GM19463 (cell line): ENCODE measurements at regions not wholly inside any gene's neighbourhood (a gene's known extent, or its start where the extent isn't known, plus 50 kb on each side); places are given as distances from the start of the nearest gene placed in this dataset.

ENCODE experiments used
- ATAC-seq: cut with Tn5 transposase; IDR thresholded peaks from one replicate; pipeline ENCODE4 v1.9.1; 2021; ENCODE audit warnings: mild to moderate bottlenecking, moderate library complexity; ENCODE audit not compliant: unreplicated experiment

DNA sequence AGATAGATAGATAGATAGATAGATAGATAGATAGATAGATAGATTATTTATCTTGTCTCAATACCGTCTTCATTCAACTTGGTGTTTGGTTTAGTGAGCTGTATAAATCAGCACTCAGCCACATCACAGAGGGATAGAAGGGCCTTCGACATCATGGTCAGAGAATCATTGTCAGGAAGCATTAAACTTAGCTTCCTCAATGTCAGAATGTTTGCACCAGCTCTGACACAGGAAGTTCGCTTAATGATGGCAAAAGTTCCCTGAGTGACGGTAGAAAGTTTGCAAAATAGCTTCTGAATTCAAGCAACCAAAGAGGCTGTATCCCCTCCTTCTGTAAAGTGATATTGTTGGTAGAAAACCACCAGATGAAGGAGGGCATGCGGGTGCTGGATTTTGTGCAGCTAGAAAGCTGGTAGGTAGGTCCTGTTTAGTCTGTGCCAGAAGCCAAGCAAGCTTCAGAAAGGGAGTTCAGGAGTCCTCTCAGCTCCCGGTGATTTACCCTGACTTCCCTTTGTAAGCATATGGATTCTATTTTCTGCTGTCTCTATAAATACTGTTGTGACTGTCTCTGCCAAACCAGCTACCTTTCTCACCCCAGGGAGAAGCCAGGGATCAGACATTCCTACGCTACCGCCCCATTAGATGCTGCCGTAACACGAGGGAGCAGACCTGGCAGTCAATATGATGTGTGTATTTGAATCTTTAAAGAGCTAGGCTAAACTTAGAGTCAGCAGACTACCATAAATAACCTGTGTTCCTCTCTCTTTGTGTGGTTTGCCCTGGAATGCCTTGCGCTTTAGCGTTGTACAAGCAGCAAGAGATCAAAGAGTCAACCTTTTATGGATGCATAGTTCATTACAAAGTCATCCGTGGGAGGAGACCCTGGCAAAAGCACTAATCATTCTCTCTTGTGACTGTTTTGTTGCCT, 200.5 kb upstream of the KIAA1217 start:
- ATAC-seq = no peak

- no peak for ATAC-seq
Measured at GRCh38 chr10:24009115-24009514, 199.8 kb upstream of the KIAA1217 start.

DNA sequence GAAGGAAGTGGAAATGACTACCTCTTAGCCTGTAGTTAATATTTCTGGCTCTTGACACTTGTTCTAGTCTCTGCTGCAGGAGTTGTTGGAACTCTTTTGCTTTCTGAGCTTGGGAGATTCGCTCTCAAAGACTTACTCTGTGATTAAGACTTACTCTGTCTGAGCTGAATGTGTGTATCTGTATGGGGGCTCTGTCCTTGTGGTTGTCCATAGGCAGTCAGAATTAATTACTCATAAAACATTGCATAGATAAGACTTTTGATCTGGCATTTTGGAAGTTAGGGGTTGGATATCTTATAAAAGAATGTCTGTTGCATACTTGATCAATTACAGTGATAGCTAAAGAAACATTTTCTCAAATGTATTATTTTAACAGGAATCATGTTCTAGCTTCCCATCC, 199.2 kb upstream of the KIAA1217 start:
- no peak for ATAC-seq

DNA sequence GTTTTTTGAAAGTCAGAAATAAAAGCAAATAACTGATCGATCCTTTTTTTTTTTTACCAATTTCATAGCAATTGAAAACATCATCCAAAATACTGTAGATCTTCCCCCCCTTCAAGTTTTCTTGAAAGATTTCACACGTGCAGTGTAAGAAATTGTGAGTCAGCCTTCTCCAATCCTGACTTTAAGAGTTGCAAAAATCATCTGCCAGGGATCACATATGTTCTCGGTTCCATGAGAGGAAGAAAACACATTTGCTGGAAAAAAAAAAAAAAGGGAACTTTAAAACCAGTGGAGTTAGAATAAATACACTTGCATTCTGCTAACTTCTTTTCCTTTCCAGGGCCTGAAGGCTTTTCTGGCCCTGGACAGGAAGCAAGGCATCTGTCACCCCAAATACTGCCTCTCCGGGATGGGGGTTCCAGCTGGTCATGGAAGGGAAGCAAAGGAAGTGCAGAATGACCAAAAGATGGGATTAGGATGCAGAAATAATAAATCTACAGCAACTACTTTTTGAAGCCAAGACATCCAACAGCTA, 198.4 kb upstream of the KIAA1217 start:
- no peak for ATAC-seq

DNA sequence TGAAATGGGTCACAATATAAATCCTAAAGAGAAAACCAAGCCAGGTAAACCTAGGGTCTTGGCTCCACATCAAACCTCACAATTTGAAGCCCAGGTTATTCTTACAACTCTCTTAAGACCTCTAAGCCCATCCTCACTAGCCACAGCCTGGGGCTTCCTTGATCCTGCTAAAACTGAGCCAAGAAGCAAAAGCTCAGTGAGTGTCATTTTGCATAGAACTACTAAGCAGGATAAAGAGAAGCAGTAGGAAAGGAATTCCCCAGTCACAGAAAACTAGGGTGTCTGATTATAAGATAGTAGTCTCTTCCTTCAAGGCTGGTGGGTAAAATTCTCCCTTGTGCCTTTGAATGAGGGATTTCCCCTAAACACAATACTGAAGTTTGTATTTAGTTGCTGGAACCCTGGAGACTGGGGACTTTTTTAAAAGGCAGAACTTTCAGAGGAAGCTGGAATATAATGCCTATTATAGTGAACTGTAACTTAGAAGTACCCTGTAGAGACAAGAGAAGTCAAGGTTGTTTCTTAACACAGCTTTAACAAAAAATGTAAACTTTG, 196.6 kb upstream of the KIAA1217 start:
- no peak for ATAC-seq

GRCh38 chr10:24027107-24027506, 181.8 kb upstream of the KIAA1217 start:
- ATAC-seq = no peak

GRCh38 chr10:24034571-24034970, 174.4 kb upstream of the KIAA1217 start:
- ATAC-seq = no peak

- no peak for ATAC-seq
Measured at GRCh38 chr10:24035761-24036160, 173.2 kb upstream of the KIAA1217 start.

- no peak for ATAC-seq
Measured at GRCh38 chr10:24039315-24039714, 169.6 kb upstream of the KIAA1217 start.

- no peak for ATAC-seq
Measured at GRCh38 chr10:24039897-24040296, 169.0 kb upstream of the KIAA1217 start.

- ATAC-seq = no peak
Measured at GRCh38 chr10:24041034-24041433, 167.9 kb upstream of the KIAA1217 start.

- no peak for ATAC-seq
Measured at GRCh38 chr10:24041834-24042233, 167.1 kb upstream of the KIAA1217 start.

GRCh38 chr10:24042884-24043283, 166.1 kb upstream of the KIAA1217 start:
- no peak for ATAC-seq

DNA sequence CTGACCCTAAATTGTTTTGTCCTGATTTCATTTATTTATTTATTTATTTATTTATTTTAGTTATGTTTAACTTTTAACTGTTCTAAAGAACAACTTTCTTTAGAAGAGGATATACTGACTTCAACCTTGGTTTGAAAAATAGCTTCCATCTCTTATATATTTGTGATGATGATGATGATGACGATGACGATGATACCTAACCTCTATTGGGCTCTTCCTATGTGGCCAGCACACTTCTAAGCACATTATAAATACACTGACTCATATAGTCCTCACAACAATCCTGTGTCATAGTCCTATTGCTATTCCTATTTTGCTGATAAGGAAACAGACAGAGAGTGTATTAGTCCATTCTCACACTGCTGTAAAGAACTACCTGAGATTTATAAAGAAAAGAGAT, 162.9 kb upstream of the KIAA1217 start:
- no peak for ATAC-seq

DNA sequence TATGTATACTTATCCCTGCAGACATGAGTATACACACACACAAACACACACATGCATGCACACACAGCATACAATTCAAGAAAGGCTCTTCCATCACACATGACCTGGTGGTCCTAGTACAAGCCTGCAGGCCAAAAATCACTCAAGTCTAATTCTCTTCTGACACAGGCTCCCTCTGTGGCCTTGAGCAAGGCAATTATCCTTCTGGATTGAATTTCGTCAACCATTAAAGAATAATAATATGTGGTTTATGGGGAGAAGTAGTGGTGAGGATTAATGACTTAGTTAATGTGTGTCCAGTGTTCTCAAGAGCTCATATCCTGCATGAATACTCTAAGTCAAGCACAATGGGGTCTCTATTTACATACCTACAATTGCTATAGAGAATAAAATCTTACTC, 161.8 kb upstream of the KIAA1217 start:
- no peak for ATAC-seq

GRCh38 chr10:24054421-24054820, 154.5 kb upstream of the KIAA1217 start:
- ATAC-seq = no peak

DNA sequence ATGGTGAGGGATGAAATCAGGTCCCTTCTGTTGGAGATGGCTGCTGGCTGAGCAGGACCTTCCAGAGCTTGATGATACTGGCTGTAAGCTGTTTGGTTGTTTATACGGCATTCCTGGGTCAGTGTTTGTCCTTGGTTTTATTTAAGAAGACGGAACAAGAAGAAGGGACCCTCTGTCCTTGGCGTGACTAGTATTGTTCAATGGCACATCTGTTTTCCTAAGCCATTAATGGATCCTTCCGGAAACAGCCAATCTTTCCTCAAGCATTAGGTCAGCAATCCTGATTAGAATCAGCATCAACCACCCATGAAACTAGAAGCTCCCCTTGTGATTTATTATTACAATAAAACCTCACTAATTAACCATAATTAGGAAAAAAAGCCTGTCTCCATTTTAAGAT, 128.7 kb upstream of the KIAA1217 start:
- ATAC-seq = no peak

DNA sequence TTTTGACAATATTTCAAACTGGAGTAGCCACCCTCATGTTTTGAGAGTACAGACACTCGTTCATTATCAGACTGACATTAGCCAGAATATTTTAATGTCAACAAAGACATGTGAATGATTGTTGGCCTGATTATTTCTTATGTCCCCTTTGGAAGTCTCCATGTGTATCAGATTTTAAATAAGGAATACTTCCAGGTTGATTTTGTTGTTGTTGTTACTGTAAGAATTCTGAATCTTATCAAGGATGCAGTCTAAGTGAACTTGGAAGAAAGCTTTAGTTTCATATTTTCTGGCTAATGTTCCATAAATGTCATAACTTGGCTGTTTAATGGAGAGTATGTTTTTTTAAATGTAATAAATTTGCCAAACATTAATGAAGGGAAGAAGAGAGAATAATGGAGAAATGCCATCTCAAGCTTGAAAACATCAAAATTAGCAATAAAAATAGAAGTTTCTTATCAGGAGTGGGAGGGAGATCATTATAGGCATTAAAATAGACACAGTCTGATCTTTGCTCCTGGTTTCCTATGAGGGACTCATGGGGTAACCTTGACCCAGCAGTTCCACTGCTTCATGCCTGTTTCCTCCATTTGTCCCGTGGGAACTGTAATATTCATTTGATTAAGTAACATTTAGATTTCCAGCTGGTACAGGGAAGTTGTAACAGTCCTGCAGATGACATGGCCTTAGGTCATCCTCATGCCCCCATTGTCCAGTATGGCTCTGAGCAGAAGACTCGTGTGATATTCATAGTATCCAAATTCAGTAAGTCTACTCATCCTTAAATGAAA, 122.4 kb upstream of the KIAA1217 start:
- ATAC-seq = no peak

GRCh38 chr10:24091256-24091655, 117.7 kb upstream of the KIAA1217 start:
- ATAC-seq = no peak

GRCh38 chr10:24096281-24096680, 112.7 kb upstream of the KIAA1217 start:
- no peak for ATAC-seq

DNA sequence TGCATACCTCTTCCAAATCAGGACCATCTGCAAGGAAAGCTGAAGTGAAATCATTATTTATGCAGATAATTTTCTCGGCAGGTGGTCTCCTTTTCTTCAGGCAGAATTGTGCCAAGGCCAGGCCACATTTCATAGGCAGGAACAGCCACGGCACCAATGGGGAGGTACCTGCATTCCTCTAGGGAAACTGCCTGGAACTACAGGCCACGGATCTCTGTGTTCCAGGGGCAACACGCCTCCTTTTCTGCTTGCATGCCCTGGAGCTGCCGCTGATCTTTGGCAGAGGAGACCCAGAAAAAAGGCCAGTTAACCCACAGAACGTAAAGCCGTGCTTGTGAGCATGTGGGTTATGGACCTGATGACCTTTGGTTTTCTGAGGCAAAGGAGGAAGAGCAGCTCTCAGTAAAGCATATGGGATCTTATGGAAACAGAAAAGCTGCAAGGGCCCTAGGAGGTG, 111.2 kb upstream of the KIAA1217 start:
- ATAC-seq = no peak
